NCI-H1105 treated with DMSO at 0.1 percent for 48 hours (cell line): ENCODE measurements at regions not wholly inside any gene's neighbourhood (a gene's known extent, or its start where the extent isn't known, plus 50 kb on each side); places are given as distances from the start of the nearest gene placed in this dataset.
A peak's percentile ranks its signal among the peaks of the same experiment; 100 is the strongest.
"Not testable (repeated sequence)": the region's sequence is repeated elsewhere in the genome, so short reads cannot be mapped to it uniquely, and the experiment has no call there.

Source experiments
- DNase-seq: peaks from one replicate; lab custom pipeline; 2025; lab: John Stamatoyannopoulos, UW

DNA sequence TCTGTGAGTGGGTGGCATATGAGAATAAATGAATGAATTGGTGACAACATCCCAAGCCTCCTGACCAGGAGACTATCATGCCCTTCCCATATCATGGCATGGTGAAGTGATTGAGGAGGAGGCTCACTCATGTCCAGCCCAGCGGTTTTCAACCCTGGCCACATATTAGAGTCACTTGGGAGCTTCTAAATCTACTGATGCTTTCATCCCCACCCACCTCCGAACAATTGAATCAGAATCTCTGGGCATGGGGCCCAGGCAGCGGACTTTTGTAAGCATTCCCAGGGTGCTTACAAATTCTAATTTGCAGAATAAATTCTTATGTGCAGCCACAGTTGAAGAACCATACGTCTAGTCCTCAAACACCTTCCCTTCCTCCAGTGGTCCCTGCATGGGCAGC lies 81.7 kb upstream of the SEC11C start:
- DNase-seq: no peak

DNA sequence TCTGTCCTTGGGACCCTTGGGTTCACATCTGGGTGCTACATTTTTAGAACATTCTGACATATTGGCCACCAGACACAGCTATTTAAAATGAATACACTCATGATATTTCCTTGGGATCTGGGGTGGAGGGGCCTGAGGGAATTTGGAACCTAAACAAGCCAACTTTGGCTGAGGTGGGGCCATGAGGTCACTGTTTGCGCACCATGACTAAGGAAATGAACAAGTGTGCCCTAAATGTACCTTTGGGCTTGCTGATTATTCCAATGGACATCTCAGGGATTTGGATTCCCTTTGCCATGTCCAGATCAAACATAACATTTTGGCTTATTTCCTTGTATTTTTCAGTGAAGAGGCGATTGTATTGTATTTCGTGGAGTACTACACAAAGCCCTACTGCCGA lies 80.5 kb upstream of the SEC11C start:
- no peak for DNase-seq

DNA sequence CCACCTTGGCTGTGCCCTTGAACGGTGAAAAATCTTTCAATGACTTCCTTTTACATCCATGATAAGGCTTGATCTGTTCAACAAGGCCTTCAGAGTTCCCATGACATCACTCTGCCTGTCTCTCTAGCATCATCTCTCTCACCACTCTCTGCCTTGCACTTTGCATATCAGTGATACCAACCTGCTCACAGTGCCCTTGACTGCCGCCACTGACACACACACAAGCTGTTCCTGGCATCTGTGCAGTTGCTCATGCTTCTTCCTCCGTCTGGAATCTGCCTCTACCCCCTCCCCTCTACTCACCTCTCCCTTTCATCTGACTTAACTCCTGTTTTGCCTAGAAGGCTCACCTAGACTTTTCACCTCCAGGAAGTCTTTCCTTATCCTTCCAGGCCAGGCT lies 79.1 kb upstream of the SEC11C start:
- DNase-seq: no peak

DNA sequence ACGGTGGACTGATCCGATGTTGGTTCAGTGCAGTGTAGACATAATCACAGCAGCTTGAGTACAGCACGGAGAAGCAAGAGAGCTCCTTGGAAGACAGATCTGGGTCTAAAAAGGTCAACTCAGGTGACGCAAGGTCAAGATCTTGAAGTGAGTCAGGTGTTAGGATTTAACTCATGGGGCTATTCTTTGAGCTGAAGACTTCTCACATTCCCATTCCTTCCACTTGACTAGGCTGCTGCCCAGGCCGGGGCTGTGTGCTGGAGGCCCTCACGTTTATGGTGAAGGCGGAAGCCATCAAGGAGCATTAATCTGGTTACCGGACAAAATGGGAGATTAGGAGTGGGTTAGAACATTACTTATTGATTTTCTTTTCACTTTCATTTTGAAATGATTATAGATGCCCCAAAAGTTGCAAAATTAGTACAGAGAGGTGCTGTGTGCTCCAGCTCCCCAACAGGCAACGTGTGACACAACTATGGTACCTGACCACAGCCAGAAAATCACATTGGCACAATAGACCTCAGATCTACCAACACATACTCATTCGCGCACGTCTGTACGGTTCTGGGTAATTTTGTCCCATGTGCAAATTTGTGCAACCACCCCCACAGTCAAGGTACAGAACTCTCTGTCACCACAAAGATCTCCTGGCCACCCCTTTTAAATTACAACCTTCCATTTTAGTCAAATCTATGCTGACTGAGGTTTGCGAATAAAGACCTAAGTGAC lies 77.6 kb upstream of the SEC11C start:
- DNase-seq: no peak

GRCh38 chr18:59062643-59063006 lies 77.1 kb upstream of the SEC11C start:
- DNase-seq: no peak

- DNase-seq: peak; percentile 15
Measured at GRCh38 chr18:59063300-59063906, 76.3 kb upstream of the SEC11C start.

DNA sequence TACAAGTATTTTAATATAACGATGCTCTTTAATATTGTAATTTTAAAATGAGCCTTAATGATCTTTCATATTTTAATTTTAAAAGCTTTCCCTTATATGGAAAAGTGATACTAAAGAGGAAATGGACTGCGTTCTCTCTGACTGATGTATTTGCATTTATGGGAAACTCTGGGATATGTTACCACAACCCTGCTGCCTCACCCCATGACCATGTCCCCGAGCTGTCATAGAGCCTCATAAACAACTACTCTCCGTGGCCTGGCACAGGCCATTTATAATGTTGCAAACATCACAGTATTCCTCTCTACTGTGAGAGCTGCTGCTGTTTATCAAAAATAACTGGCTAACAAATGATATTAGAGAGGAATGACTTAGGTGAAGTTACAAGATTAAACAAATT lies 75.8 kb upstream of the SEC11C start:
- DNase-seq: no peak

DNA sequence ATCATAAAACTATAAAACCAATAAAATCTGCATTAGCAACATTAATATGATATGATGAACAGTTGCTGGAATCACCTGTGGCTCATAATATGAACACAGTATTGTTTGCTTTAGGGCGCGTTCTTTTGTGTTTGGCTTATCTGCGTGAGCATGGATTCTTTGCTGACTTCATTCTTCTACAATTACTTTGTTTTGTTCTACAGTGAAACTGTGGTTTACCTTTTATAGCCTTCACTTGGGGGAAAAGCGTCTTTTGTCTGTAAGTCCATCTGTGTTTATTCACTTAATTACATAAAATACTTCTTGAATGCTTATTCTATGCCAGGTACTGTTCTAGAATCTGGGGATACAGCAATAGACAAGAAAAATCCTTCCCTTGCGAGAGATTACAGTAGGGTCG lies 74.0 kb upstream of the SEC11C start:
- peak; percentile 77 for DNase-seq

DNA sequence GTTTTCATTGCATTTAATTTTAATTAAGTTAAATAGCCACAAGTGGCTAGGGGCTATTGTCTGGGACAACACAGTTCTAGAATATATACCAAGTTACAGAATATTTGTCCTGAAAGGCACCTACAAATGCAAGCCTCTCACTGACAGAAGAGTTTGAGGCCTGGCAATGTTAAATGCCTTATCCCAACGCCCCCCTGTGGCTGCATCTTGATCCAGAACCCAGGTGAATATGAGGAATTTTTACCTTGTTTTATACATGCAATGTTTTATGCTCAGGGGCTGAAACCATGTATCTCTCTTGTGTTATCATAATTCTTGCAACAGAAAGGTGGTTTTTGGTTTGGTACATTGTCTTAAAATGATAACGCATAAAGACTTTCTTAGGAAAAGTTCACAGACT lies 71.8 kb upstream of the SEC11C start:
- peak; percentile 35 for DNase-seq

DNA sequence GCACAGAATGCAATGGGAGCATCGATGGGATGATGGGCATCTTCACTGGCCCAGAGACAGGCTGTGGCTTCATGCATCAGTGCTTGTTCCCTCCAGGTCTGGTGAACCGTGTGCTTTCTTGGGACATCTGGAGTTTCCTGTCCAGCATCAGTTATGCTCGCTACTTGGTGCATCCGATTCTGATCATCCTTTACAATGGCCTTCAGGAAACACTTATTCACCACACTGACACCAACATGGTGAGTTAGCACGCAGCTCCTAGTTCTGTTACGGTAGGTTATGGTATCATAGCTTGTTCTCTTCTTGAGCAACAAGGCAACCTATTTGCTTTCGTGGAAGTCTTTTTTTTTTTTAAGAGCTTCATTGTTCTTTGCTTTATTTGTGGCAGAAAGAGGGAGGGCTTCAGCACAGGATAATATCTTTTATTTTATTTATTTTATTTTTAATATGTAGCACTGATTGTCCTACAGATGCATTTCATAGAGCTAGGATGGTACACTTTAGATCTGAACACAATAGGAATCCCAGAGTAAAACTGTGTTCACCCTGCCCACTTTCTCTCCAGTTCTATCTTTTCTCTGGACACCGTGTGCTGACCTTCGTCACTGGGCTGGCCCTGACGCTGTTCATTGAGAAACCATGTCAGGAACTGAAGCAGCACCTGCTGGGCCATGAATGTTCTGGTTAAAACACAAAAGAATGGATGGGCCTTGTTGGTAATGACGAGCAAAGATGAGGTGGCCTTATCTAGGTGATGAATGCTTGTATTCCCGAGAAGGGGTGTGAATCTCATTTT lies 71.2 kb upstream of the SEC11C start:
- DNase-seq: no peak

- DNase-seq: peak; percentile 71
Measured at GRCh38 chr18:59070181-59070912, 69.3 kb upstream of the SEC11C start.

DNA sequence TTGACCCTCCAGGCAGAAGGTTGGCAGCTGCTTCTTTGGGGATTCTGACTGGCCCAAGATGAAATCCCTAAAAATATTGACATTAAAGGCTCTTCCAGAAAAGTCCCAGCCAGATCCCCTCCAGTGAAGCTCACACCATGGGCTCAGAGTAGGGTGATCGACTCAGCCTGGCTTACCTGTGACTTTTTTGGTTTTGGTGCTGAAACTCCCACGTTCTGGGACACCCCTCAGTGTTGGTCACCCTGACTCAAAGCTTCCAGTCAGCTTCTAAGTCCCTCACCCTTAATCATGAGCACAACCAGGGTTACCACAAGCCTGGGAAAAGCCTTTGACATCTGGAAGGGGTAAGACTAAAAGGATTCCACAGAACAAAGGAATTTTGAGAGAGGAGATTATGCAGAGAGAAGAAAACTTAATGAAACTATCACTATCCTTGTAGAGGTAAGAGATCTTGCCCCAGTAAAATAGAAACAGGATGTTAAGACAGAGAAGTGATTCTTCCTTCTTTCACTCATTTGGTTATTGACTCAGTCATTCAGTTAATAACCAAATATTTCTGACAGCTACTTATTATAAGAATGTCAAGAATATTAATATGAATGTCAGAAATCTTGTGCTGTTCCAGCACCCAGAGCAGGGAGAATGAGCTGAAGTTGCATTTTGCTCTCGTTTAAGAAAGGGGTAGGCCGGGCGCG lies 66.8 kb upstream of the SEC11C start:
- no peak for DNase-seq

GRCh38 chr18:59075923-59076322 lies 63.8 kb upstream of the SEC11C start:
- no peak for DNase-seq

GRCh38 chr18:59079264-59079663 lies 60.4 kb upstream of the SEC11C start:
- peak; percentile 62 for DNase-seq

- DNase-seq: not testable (repeated sequence)
Measured at GRCh38 chr18:59079687-59080501, 59.8 kb upstream of the SEC11C start.

GRCh38 chr18:59083136-59083818 lies 56.4 kb upstream of the SEC11C start:
- no peak for DNase-seq

DNA sequence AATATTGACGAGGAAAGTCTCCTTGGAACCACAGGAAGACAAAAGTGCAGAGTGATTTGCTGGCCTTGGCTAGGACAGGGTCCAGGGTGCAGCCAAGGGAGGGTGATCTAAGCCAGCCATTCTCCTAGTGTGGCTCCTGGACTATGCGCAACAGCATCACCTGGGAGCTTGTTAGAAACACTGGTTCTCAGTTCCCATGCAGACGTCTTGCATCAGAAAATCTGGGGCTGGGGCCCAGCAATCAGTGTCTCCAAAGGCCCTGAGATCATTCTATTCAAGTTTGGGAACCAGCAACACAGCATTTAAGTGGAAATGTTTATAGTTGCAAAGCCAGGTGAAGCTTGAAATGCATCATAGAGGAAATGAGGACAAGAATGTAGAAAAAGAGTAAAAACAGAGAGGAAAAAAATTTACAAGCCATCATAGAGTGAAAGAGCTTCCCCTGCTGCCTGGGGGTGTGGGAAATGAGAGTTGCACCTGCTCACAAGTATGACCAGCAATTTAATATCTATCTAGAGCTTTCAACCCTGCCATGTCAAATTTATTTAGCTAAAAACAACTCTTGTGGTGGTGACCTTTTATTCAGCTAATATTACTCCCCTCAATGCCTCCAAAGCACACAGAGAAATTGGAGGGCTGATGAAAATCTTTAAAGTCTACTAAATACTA lies 54.4 kb upstream of the SEC11C start:
- no peak for DNase-seq

GRCh38 chr18:59085797-59086196 lies 53.9 kb upstream of the SEC11C start:
- no peak for DNase-seq

GRCh38 chr18:59086522-59086921 lies 53.2 kb upstream of the SEC11C start:
- DNase-seq: no peak

- DNase-seq: no peak
Measured at GRCh38 chr18:59087391-59087790, 52.3 kb upstream of the SEC11C start.
